Upper lobe of left lung (tissue), 4 donors: ENCODE measurements at regions not wholly inside any gene's neighbourhood (a gene's known extent, or its start where the extent isn't known, plus 50 kb on each side); places are given as distances from the start of the nearest gene placed in this dataset.

Experiments
- EP300 ChIP-seq, 4 donors: sonication (generic); formaldehyde crosslinking; IDR thresholded peaks; one replicate each; pipeline ENCODE4 v1.5.1; 2017; ENCODE audit warnings: antibody characterized with exemption in 4 of 4, control low read depth in 2 of 4
- POLR2A ChIP-seq, 4 donors: fragments of 450-650 bp; IDR thresholded peaks; one replicate each; pipeline ENCODE4 v1.5.1; 2016 to 2017; ENCODE audit warnings: antibody characterized with exemption in 4 of 4, mild to moderate bottlenecking in 2 of 4
- POLR2AphosphoS5 ChIP-seq, 2 donors: sonication (generic); formaldehyde crosslinking; IDR thresholded peaks; one replicate each; pipeline ENCODE4 v1.5.1; 2017; ENCODE audit warnings: antibody characterized with exemption in 2 of 2
- TF ChIP-seq, protein P1 (sequence below), 6 experiments: fragments of 450-650 bp in 4 of 6; fragments of 200-600 bp in 2 of 6; sonication (generic) in 2 of 6; IDR thresholded peaks; one replicate each; pipeline ENCODE4 v1.5.1; 2016 to 2019; ENCODE audit warnings: antibody characterized with exemption in 6 of 6

DNA sequence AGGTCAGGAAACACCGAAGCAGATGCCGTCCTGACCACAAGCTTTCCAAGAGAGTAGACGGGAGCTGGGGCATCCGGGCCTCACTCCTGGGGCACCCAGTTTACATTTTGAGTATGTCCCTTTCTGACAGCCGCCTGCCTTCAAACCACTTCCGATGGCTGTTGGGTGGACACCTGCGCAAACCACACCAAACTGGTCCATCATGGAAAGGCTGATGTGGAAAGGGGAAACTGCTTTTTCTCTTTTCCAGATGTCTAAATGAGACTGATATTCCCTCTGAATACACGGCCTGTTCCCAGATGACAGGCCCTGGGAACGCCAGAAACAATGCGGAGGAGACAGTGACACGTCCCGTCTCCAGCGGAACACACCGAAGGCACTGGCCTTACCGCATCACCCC lies 290.0 kb upstream of the SALL3 start:
- TF ChIP-seq, protein P1, sequence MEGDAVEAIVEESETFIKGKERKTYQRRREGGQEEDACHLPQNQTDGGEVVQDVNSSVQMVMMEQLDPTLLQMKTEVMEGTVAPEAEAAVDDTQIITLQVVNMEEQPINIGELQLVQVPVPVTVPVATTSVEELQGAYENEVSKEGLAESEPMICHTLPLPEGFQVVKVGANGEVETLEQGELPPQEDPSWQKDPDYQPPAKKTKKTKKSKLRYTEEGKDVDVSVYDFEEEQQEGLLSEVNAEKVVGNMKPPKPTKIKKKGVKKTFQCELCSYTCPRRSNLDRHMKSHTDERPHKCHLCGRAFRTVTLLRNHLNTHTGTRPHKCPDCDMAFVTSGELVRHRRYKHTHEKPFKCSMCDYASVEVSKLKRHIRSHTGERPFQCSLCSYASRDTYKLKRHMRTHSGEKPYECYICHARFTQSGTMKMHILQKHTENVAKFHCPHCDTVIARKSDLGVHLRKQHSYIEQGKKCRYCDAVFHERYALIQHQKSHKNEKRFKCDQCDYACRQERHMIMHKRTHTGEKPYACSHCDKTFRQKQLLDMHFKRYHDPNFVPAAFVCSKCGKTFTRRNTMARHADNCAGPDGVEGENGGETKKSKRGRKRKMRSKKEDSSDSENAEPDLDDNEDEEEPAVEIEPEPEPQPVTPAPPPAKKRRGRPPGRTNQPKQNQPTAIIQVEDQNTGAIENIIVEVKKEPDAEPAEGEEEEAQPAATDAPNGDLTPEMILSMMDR (IDR thresholded peaks at IDR 0.05), result no peak
- no peak for TF ChIP-seq POLR2AphosphoS5 (IDR thresholded peaks at IDR 0.05)
- TF ChIP-seq EP300 (IDR thresholded peaks at IDR 0.05), result no peak
- TF ChIP-seq POLR2A (IDR thresholded peaks at IDR 0.05), result no peak
